GM21576 (cell line): ENCODE measurements at regions not wholly inside any gene's neighbourhood (a gene's known extent, or its start where the extent isn't known, plus 50 kb on each side); places are given as distances from the start of the nearest gene placed in this dataset.

ENCODE experiments used
- ATAC-seq: cut with Tn5 transposase; IDR thresholded peaks from one replicate; pipeline ENCODE4 v1.9.1; 2021; ENCODE audit warnings: mild to moderate bottlenecking, moderate library complexity; ENCODE audit not compliant: unreplicated experiment

GRCh38 chr14:104271391-104271790, 133.0 kb downstream of the KIF26A start:
- no peak for ATAC-seq

- ATAC-seq = no peak
These were observed 136.4 kb downstream of the KIF26A start for GRCh38 chr14:104274806-104275205.

GRCh38 chr14:104277416-104278213, 139.2 kb downstream of the KIF26A start:
- no peak for ATAC-seq

DNA sequence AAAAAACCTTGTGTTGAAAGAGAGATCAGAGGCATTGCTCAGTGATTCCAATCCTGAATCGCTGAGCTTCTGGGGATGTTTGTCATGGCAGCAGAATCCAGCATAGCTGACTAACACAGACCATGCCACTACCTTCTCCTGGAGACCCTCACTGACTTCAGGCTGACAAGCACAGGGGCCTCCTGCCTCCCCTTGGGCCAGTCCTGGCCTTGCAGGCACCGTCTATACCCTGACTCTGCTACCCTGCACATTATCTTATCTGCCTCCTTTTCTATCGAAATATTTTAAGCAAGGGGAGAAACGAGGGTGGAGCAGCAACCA, 139.8 kb downstream of the KIF26A start:
- no peak for ATAC-seq

DNA sequence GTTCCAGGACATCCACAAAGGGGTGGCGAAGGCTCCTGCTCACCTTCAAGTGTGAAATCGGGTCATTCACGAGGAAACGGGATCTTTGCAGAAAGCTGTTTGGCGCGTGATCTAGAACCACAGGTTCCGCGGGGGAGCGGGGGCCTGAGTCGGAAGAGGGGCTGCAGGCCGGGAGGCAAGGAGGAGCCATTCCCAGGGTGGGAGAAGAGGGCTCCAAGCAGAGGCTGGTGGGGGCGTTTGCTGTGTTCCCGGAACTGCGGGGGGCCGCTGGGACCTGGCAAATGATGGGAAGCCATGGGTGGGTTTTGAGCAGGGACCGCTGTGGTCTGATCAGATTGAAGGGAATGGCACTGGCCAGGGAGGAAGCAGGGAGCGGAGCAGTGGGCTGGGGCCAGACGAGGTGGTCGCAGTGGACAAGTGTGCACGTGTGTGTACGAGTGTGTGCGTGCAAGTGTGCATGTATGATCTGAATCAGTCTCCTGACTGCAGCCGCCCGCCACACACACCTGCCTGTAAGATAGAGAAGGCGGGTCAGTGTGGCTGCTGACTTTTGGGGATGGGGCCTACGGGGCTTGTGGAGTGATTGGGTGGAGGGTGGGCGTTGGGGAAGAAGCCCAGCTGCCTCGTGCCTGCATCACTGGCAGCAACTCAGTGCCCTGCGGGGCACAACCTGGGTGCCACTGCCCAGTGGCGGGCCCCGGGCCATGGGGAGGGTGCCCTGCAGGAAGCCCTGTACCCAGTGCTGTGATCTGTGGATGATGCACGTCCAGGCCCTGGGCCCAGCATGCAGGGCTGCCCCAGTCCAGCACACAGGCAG, 141.9 kb downstream of the KIF26A start:
- ATAC-seq = no peak

GRCh38 chr14:104280902-104281767, 142.7 kb downstream of the KIF26A start:
- ATAC-seq = no peak

DNA sequence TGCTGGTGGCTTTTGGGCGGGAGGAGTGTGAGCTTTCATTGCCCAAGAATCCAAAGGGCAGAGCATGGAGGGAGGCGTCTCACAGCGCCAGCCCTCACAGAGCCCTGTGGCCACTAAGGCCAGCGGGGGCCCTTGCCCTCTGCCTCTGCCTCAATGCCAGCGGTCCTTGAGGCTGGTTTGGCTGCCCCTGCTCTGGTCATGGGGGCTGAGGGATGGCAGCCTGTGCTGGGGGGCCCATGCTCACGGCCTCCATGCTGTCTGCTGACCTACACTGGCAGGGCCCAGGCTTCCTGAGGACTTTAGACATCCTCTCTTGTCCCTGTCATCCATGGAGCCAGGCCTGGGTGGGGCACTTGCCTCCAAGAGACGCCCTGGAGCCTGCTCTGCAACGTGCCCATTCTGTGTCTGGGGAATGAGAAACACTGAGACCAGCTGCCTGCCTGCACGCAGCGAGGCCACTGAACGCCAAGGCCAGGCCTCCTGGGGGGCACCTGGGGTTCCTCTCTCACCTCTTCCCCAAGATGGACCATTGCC, 143.4 kb downstream of the KIF26A start:
- no peak for ATAC-seq

DNA sequence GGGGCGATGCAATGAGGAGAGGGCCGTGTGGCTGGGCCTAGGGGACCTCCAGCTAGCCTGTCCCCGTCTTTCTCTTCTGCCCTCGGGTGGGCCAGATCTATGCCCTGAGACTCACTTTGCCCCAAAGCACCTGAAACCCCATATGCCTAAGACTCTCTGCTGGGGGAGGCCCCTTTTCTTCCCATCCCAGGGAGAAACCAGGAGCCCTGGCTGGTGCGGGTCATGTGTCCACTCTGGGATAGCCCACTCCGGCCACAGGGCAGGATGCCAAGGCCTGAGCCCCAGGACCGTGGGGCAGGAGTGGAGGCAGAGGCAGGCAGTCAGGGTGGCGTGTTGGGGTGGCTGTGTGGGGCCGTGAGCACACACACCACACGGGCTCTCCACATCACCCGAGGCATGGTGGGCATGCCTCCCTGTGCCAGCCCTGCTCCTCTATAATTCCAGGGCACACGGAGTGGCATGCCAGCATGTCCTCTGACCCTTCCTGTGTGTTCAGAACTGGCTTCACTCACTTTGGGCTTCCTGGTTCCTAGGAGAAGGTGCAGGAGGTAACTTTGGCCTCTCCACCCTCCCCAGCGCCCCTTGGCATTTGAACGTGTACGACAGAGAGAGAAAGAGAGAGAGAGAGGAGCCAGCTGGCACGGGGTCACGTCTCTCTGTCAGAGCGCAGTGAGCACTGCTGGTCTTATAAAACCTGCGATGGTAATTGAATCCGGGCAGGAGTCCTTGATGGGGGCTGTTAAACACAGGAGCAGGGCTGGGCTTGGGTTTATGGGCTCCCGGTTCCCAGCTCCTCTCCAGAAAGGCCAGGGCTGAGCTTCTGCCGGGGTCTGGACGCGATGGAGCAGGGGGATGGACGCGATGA, 144.2 kb downstream of the KIF26A start:
- no peak for ATAC-seq

DNA sequence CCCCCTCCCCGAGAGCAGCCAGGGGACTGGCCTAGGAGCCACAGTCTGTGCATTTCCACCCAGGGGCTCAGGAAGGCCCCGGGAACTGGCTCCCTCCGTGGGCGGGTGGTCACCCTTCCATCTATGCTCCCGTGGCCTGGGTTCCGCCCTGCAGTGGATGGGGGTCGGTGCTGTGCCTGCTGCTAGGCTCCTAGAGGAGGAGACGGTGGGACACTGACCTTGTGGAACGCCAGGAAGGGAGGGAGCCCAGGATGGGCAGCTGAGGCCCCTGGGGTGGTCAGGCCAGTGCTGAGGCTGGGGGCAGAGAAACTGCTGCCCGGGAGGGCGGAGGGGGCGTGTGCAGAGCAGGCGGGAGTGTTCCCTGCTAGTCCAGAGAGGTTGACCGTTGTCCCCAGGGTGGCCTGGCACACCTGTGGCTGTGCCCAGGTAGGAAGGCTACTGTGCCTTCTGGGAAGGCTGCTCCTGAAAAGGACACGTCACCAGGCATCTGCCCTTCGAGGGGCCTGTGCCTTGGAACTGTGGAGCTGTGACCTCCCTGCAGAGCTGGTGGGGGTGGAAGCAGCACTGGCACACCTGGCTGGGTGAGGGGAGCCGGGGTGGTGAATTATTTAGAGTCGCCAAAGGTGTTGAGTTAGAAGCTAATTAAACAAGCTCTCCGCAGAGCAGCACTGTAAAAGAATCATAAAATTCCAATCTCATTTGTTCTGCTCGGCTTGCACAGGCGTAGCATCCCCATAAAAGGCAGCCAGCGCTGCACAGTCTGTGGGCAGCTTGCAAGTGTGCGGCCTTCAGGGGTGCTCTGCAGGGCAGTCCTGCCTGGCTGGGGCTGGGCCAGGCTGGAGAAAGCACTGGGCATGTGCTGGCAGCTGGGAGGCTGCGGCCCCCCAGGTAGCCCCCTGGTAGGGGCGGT, 145.1 kb downstream of the KIF26A start:
- no peak for ATAC-seq

DNA sequence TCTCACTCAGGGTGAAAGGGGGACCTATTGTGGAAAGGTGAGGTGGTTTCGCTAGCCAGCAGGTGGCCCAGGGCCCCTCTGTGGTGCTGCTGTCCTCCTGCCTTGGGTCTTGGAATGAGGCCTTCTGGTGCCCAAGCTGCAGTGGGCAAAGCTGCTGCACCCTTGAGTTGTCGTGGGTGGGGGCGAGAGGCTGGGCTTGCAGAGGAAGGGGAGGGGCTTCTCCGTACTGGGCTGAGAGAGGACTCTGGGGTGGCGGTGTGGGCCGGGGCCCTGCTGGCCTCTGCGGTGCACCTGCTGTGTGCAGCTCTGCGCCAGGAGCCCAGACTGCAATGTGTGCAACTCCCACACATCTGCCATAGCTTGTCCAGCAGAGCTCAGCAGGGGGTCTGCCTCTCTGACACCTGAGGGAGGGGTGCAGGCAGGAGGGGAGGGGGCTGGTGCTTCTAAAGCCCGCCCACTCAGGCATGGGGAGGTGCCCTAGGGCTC, 145.8 kb downstream of the KIF26A start:
- no peak for ATAC-seq

DNA sequence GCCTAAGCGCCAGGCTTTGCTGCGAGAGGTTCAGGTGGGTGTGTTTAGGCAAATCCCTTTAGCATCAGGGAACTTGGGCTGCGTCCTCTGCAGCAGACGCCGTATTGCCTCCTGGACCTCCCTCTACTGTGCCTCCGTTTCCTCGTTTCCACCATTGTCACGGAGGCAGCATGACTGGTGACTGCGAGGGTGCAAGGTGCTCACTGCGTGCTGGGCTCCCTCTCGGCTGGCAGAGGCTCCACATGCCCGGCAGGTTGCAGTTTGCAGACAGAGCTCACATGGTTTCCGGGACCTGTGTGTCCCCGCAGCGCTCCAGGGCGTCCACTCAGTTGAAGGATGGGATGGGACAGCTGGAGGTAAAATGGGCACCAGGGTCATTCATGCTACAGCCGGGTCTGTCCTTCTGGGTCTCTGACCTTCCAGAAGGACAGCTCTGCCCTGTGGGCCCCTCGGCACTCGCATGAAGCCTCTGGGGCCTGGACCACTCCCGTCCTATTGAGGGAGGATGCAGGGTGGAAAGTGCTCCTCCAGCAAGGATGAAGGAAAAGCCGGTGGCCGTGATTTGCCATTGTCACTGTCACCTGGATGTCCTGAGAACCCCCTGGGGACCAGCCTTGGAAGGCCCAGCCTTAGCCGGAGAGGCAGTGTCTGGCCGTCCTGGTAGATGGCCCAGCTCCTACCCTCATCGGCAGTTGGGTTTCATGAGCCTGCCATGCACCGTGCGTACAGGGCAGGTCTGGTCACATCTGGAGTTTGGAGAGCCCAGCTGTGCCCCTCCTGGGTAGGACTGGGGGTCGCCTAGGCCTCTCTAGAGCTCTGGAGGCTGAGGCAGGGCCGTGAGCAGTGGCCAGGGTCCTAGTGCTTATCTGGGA, 146.5 kb downstream of the KIF26A start:
- ATAC-seq = no peak

DNA sequence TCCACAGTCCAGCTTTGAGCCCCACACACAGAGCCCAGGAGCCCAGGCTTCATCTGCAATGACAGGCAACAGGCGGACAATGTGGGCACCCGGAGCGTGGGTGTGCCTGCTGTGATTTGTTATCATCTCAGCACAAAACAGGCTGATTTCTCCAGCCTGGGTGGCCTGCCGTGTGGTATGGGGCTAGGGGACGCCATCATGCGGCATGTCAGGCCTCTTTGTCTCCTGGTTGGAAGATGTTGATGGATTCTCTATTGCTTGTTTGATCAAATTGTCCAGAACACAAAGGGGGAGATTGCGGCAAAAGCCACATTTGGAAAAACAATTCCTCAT, 147.1 kb downstream of the KIF26A start:
- no peak for ATAC-seq

- no peak for ATAC-seq
These were observed 147.7 kb downstream of the KIF26A start for GRCh38 chr14:104286086-104286485.

GRCh38 chr14:104286496-104286895, 148.1 kb downstream of the KIF26A start:
- no peak for ATAC-seq

DNA sequence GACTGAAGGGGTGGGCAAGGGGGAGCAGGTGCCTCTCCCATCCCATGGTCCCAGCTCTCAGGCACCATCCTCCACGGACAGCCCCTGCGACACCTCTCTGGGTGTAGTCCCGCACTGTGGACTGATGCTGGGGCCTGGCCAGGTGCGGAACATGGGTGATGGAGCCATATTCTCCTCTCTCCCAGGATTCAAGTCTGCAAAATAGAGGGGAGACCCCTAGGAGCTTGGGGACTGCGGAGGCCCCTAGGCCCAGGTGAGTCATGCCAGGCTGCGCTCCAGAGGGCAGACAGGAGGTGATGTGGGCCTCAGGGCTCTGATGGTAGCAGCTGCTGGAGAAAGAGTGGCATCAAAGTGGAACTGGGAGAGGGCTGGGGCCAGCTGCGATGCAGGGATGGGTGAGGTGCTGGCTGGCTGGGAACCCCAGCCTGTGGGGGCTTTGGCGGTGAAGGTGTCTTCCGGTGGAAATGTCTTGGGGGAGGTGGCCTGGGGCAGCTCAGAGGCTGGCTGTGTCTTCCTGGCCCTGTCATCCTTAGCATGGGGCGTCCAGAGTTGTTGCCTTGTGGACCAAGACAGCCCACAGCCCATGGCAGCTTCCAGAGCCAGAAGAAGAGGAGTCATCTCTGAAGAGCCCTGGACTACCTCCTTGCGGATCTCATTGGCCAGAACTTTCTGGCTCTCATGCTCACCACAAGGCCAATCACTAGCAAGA, 149.1 kb downstream of the KIF26A start:
- no peak for ATAC-seq

GRCh38 chr14:104288272-104288671, 149.9 kb downstream of the KIF26A start:
- ATAC-seq = no peak

DNA sequence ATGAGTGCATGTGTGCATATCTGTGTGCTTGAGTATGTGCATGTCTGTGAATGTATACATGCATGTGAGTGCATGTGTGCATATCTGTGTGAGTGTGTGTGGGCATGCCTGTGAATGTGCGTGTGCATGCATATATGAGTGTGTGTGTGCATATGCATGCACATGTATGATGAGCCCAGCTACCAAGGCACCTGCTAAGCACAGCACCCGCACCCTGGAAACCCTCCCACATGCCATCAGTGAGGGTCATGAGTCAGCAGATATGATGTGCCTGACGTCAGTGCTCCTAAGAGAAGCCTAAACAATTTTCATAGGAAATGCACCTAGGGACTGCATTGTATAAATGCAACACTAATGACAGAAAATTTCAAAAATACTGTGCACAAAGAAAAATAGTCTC, 151.1 kb downstream of the KIF26A start:
- no peak for ATAC-seq
